MCF 10A (cell line): ENCODE measurements at regions not wholly inside any gene's neighbourhood (a gene's known extent, or its start where the extent isn't known, plus 50 kb on each side); places are given as distances from the start of the nearest gene placed in this dataset.

Experiments used
- BruUV-seq: library from RNA; stranded (reverse); fragments of 400-500 nt; replicated peaks from 2 replicates; lab custom pipeline; 2021; lab: Mats Ljungman, UMichigan
- CTCF ChIA-PET: fragments of 300-600 bp; sonication (Branson Sonifier 250); formaldehyde crosslinking; extraction: SDS; loops from one replicate; lab custom pipeline; 2021; ENCODE audit warnings: antibody characterized with exemption, inconsistent platforms; lab: Yijun Ruan, JAX
- POLR2A ChIA-PET: fragments of 300-600, 350-650 bp; sonication (Branson Sonifier 250); formaldehyde crosslinking; extraction: SDS; loops from one replicate; lab custom pipeline; 2020; ENCODE audit warnings: antibody characterized with exemption, inconsistent platforms; lab: Yijun Ruan, JAX
- DNase-seq: peaks from one replicate; pipeline ENCODE4 v3.0.0-alpha.2; 2018; ENCODE audit not compliant: unreplicated experiment
- H3K27ac Mint-ChIP-seq: one replicate; pipeline ENCODE4 v1.8.0; 2022; ENCODE audit warnings: mild to moderate bottlenecking, low read depth, mixed read lengths; ENCODE audit not compliant: unreplicated experiment
- H3K27me3 Mint-ChIP-seq: one replicate; pipeline ENCODE4 v1.8.0; 2022; ENCODE audit warnings: mixed read lengths; ENCODE audit not compliant: insufficient read depth, unreplicated experiment
- H3K36me3 Mint-ChIP-seq: one replicate; pipeline ENCODE4 v1.8.0; 2022; ENCODE audit warnings: mild to moderate bottlenecking, moderate library complexity, mixed read lengths; ENCODE audit not compliant: insufficient read depth, unreplicated experiment
- H3K4me1 Mint-ChIP-seq: one replicate; pipeline ENCODE4 v1.8.0; 2022; ENCODE audit warnings: mixed read lengths; ENCODE audit not compliant: insufficient read depth, unreplicated experiment
- H3K4me3 Mint-ChIP-seq: one replicate; pipeline ENCODE4 v1.8.0; 2022; ENCODE audit warnings: mild to moderate bottlenecking, moderate library complexity, mixed read lengths; ENCODE audit not compliant: unreplicated experiment
- H3K9me3 Mint-ChIP-seq: one replicate; pipeline ENCODE4 v1.8.0; 2022; ENCODE audit warnings: mixed read lengths; ENCODE audit not compliant: unreplicated experiment
- CTCF ChIP-seq: fragments of 200-600 bp; IDR thresholded peaks from one replicate; pipeline ENCODE4 v1.8.0; 2022; ENCODE audit warnings: antibody characterized with exemption, mild to moderate bottlenecking; ENCODE audit not compliant: unreplicated experiment
- intact Hi-C: fragments of 100-400 bp; cut with micrococcal nuclease; formaldehyde crosslinking; loops from 2 replicates; pipeline ENCODE4 v1.14.1; 2022

GRCh38 chr22:47775191-47775590 lies 1012.7 kb downstream of the TBC1D22A start:
- no peak for DNase-seq
- TF ChIP-seq CTCF, result no peak
- ChIA-PET CTCF (no interaction called here), POLR2A (no interaction called here)
- no peaks in the 10 kb centered on the region for H3K9me3 Mint-ChIP-seq
- H3K27ac Mint-ChIP-seq, result no peak overlapping the region
- BruUV-seq, result no TSS peak
- peaks cover 17% of the 10 kb centered on the region for H3K4me1 Mint-ChIP-seq
- intact Hi-C loops, result no loop called here
- H3K27me3 Mint-ChIP-seq, result no peaks in the 10 kb centered on the region
- no peak overlapping the region for H3K4me3 Mint-ChIP-seq
- no peaks in the 10 kb centered on the region for H3K36me3 Mint-ChIP-seq

- ChIA-PET CTCF (no interaction called here), POLR2A (no interaction called here)
- Mint-ChIP-seq H3K9me3 (no peaks in the 10 kb centered on the region), H3K4me1 (peaks cover 21% of the 10 kb centered on the region), H3K4me3 (no peak overlapping the region), H3K27me3 (no peaks in the 10 kb centered on the region), H3K36me3 (no peaks in the 10 kb centered on the region), H3K27ac (no peak overlapping the region)
- intact Hi-C loops, result no loop called here
- no peak for DNase-seq
- TF ChIP-seq CTCF, result no peak
- no TSS peak for BruUV-seq
Measured at GRCh38 chr22:47773635-47774034, 1011.2 kb downstream of the TBC1D22A start.

DNA sequence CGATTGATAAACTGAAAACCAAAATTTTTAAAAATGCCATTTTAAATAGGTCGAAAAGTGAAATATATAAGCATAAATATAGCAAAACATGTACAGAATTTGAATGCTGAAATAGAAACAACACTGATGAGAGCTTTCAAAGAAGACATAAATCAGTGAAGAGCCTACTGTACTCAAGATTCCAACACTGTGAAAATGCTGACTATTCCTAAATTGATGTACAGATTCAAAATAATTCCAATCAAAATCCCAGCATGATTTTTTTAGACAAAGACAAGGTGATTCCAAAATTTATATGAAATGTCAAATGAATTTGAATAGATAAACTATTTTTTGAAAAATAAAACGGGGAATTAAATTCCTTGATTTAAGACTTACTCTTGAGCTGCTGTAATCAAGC lies 1010.4 kb downstream of the TBC1D22A start:
- Mint-ChIP-seq H3K36me3 (no peaks in the 10 kb centered on the region), H3K27ac (no peak overlapping the region), H3K27me3 (no peaks in the 10 kb centered on the region), H3K4me3 (no peak overlapping the region), H3K4me1 (peaks cover 23% of the 10 kb centered on the region), H3K9me3 (no peaks in the 10 kb centered on the region)
- TF ChIP-seq CTCF, result no peak
- DNase-seq, result no peak
- ChIA-PET POLR2A (no interaction called here), CTCF (no interaction called here)
- no TSS peak for BruUV-seq
- intact Hi-C loops, result no loop called here

DNA sequence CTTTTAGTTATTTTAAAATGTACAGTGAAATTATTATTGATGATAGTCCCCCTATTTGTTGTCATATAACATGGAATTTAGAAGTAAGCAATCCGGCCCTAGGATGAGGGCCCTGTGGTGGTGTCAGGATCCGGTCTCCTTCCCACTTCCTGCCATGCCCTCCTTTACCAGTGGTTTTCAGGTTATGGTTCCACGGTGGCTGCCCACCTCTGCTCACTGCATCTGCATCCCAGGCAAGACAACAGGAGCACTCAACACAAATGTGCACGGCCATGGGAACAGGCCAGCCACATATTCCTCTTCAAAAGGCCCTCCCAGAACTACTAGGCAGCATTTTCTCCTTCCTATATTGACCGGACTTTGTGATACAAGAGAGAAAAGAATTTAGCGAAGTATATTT lies 1007.2 kb downstream of the TBC1D22A start:
- intact Hi-C loops, result no loop called here
- ChIA-PET CTCF (no interaction called here), POLR2A (no interaction called here)
- BruUV-seq, result no TSS peak
- no peaks in the 10 kb centered on the region for H3K36me3 Mint-ChIP-seq
- H3K9me3 Mint-ChIP-seq, result no peaks in the 10 kb centered on the region
- H3K27me3 Mint-ChIP-seq, result peaks cover 11% of the 10 kb centered on the region
- no peak for TF ChIP-seq CTCF
- no peak overlapping the region for H3K4me3 Mint-ChIP-seq
- H3K4me1 Mint-ChIP-seq, result peaks cover 16% of the 10 kb centered on the region
- DNase-seq, result no peak
- H3K27ac Mint-ChIP-seq, result no peak overlapping the region
